A673 (cell line): ENCODE measurements at regions not wholly inside any gene's neighbourhood (a gene's known extent, or its start where the extent isn't known, plus 50 kb on each side); places are given as distances from the start of the nearest gene placed in this dataset.

Source experiments
- BruUV-seq: library from RNA; stranded (reverse); fragments of 400-500 nt; replicated peaks from 2 replicates; lab custom pipeline; 2021; lab: Mats Ljungman, UMichigan
- CTCF ChIA-PET: fragments of 300-600 bp; sonication (Branson Sonifier 250); formaldehyde crosslinking; loops from one replicate; lab custom pipeline; 2022; ENCODE audit warnings: antibody characterized with exemption; lab: Charles Lee
- POLR2A ChIA-PET: fragments of 300-600 bp; sonication (Branson Sonifier 250); formaldehyde crosslinking; loops from one replicate; lab custom pipeline; 2022; ENCODE audit warnings: antibody characterized with exemption; ENCODE audit not compliant: low non-redundant PET; lab: Charles Lee
- DNase-seq: peaks from one replicate; pipeline ENCODE4 v3.0.0-alpha.2; 2015; ENCODE audit warnings: low spot score
- H3K27ac ChIP-seq: fragments of 200-600 bp; sonication (generic); 2 replicates; pipeline ENCODE4 v1.5.1; 2016; ENCODE audit warnings: mixed run types, low read depth, mild to moderate bottlenecking, mixed read lengths, antibody characterized with exemption, low read length; ENCODE audit not compliant: poor library complexity, severe bottlenecking
- H3K27me3 ChIP-seq: fragments of 200-600 bp; sonication (generic); replicated peaks from 2 replicates; pipeline ENCODE4 v1.6.1; 2017; ENCODE audit warnings: mixed run types, low read depth, mild to moderate bottlenecking, mixed read lengths, antibody characterized with exemption, low read length; ENCODE audit not compliant: insufficient read depth, poor library complexity
- H3K36me3 ChIP-seq: fragments of 200-600 bp; sonication (generic); 2 replicates; pipeline ENCODE4 v1.6.1; 2016; ENCODE audit warnings: mixed run types, mild to moderate bottlenecking, mixed read lengths, antibody characterized with exemption, low read length; ENCODE audit not compliant: insufficient read depth, poor library complexity, severe bottlenecking
- H3K4me1 ChIP-seq: fragments of 200-600 bp; sonication (generic); 2 replicates; pipeline ENCODE4 v1.6.1; 2017; ENCODE audit warnings: mixed run types, mild to moderate bottlenecking, mixed read lengths, antibody characterized with exemption, low read length; ENCODE audit not compliant: insufficient read depth, poor library complexity, severe bottlenecking
- H3K4me3 ChIP-seq: fragments of 200-600 bp; sonication (generic); 2 replicates; pipeline ENCODE4 v1.5.1; 2016; ENCODE audit warnings: low read depth, mixed run types, mild to moderate bottlenecking, mixed read lengths, low read length; ENCODE audit not compliant: poor library complexity, severe bottlenecking
- H3K9me3 ChIP-seq: fragments of 200-600 bp; sonication (generic); 2 replicates; pipeline ENCODE4 v1.6.1; 2016; ENCODE audit warnings: mixed run types, low read depth, mild to moderate bottlenecking, mixed read lengths, antibody characterized with exemption, low read length; ENCODE audit not compliant: poor library complexity, severe bottlenecking
- CTCF ChIP-seq: fragments of 300-800, 200-600 bp; sonication (generic); conservative IDR thresholded peaks from 2 replicates; pipeline ENCODE4 v1.5.1; 2017; ENCODE audit warnings: low read depth, mild to moderate bottlenecking, antibody characterized with exemption, low read length, moderate library complexity, mixed read lengths
- EZH2 ChIP-seq: fragments of 200-600 bp; sonication (generic); IDR thresholded peaks from 2 replicates; pipeline ENCODE4 v1.6.1; 2017; ENCODE audit warnings: borderline replicate concordance, low read depth, mild to moderate bottlenecking, mixed read lengths, antibody characterized with exemption, low read length; ENCODE audit not compliant: poor library complexity, severe bottlenecking
- intact Hi-C: fragments of 100-400 bp; cut with micrococcal nuclease; formaldehyde crosslinking; loops from one replicate; pipeline ENCODE4 v1.10.0; 2022; ENCODE audit not compliant: unreplicated experiment

- Histone ChIP-seq H3K27me3 (no peaks in the 10 kb centered on the region), H3K4me1 (no peaks in the 10 kb centered on the region), H3K4me3 (no peak overlapping the region), H3K9me3 (peaks cover 6% of the 10 kb centered on the region), H3K36me3 (no peaks in the 10 kb centered on the region), H3K27ac (no peak overlapping the region)
- intact Hi-C loops: no loop called here
- TF ChIP-seq EZH2 (no peak), CTCF (no peak)
- no peak for DNase-seq
- ChIA-PET CTCF (no interaction called here), POLR2A (no interaction called here)
- BruUV-seq: no TSS peak
Measured at GRCh38 chrX:4964112-4964511, 1250.7 kb upstream of the PRKX start.

GRCh38 chrX:4963432-4963831 is 1250.0 kb upstream of the PRKX start:
- intact Hi-C loops: no loop called here
- Histone ChIP-seq H3K27me3 (no peaks in the 10 kb centered on the region), H3K27ac (no peak overlapping the region), H3K4me1 (no peaks in the 10 kb centered on the region), H3K9me3 (peaks cover 6% of the 10 kb centered on the region), H3K36me3 (no peaks in the 10 kb centered on the region), H3K4me3 (no peak overlapping the region)
- no peak for TF ChIP-seq EZH2
- TF ChIP-seq CTCF: no peak
- DNase-seq: no peak
- CTCF ChIA-PET: no interaction called here
- POLR2A ChIA-PET: no interaction called here
- BruUV-seq: no TSS peak

GRCh38 chrX:4944767-4945166 is 1231.3 kb upstream of the PRKX start:
- TF ChIP-seq CTCF (no peak), EZH2 (no peak)
- H3K36me3 ChIP-seq: no peaks in the 10 kb centered on the region
- no peaks in the 10 kb centered on the region for H3K27me3 ChIP-seq
- H3K27ac ChIP-seq: no peak overlapping the region
- intact Hi-C loops: no loop called here
- peak; percentile 32 for DNase-seq
- H3K4me3 ChIP-seq: no peak overlapping the region
- no TSS peak for BruUV-seq
- no peaks in the 10 kb centered on the region for H3K4me1 ChIP-seq
- no peaks in the 10 kb centered on the region for H3K9me3 ChIP-seq
- CTCF ChIA-PET: no interaction called here
- POLR2A ChIA-PET: no interaction called here
